ENCODE measurements at regions not wholly inside any gene's neighbourhood (a gene's known extent, or its start where the extent isn't known, plus 50 kb on each side); places are given as distances from the start of the nearest gene placed in this dataset.
A peak's percentile ranks its signal among the peaks of the same experiment; 100 is the strongest.
"Not testable (repeated sequence)": the region's sequence is repeated elsewhere in the genome, so short reads cannot be mapped to it uniquely, and the experiment has no call there.

DNA sequence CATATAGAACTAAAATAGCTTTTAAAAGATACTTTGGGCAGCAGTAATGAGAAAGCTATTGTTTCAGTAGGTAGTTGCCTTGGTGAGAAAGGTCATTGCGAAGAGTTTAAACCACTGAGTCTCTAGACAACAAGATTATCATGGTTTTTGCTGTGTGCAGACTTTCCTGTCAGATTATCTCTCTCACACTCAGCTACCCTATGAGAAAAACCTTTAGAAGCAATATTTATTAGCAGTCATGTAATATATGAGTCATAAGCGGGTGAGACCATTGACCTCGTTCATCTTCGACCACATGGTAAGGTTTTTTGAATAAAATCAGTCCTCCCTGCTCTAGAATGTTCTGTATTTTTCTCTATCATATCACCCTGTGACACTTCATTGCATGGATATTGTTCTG is 59.9 kb downstream of the GPR65 start:
- DNase-seq, result no peak

DNA sequence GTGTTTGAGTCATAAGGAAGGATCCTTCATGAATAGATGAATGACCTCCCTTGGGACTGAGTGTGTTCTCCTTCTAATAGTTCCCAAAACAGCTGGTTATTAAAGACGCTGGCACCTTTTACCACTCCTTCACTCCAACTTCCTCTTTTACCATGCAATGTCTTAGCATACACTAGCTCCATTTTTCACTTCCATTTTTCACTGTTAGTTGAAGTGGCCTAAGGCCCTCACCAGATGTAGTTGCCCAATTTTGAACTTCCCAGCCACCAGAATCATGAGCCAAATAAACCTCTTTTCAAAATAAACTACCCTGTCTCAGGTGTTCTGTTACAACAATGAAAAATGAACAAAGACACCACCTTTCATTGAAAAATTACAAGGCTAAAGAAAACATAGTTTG is 64.7 kb downstream of the GPR65 start:
- DNase-seq, result no peak

GRCh38 chr14:88075269-88075981 is 70.5 kb downstream of the GPR65 start:
- no peak for DNase-seq

GRCh38 chr14:88078525-88078924 is 73.6 kb downstream of the GPR65 start:
- no peak for DNase-seq

- DNase-seq, result no peak
These were observed 74.7 kb downstream of the GPR65 start for GRCh38 chr14:88079624-88080023.

DNA sequence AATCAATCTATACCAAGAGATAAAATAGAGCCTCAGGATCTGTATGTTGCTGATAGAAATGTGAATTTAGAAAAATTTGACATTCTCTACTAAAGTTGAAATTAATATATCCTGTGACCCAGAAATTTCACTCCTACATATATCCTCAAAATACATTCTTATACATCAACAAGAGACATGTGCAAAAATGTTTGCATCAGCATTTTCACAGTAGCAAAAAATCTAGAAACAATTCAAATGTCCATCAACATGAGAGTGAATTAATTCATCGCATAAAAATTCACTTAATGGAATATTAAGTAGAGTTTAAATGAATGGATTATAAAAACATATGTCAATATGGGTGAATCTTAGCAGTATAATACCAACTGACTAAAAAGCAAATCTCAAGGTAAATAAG is 80.8 kb downstream of the GPR65 start:
- no peak for DNase-seq

- DNase-seq, result peak in 1 of 58 donors; percentile 1
These were observed 84.5 kb downstream of the GPR65 start for GRCh38 chr14:88089445-88089844.

- no peak for DNase-seq
These were observed 87.6 kb downstream of the GPR65 start for GRCh38 chr14:88092529-88092928.

DNA sequence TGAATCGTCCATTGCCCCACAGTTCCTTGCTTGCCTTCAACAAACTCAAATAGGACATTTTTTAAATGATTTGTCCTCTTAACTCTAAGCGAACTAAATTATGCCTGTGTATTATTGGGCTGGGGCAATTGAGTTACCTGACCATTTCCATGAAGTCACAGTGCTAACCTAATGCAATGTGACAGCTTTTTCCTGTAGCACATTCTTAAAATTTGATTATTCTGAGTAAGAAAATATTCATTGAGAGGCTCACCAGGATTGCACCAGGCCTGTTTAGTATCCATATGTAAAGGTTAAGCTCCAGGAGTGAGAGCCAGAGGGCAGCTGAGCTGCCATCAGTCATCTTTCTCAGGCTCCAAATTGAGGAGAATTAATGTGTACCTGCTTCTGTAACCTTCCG is 90.9 kb downstream of the GPR65 start:
- DNase-seq, result no peak

- DNase-seq, result no peak
These were observed 93.2 kb downstream of the GPR65 start for GRCh38 chr14:88098163-88098562.

DNA sequence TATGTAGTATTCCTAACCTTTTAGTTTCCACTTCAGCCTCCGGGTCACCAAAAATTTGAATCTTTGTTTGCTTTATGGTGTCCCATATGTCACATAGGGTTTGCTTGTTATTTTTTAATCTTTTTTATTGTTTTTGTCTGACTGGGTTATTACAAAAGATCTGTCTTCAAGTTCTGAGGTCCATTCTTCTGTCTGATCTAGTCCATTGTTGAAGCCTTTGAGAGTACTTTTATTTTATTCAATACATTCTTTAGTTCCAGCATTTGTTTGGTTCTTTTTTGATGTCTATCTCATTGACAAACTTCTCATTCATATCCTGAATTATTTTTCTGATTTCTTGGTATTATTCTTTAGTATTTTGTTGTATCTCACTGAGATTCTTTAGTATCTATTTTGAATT is 99.8 kb downstream of the GPR65 start:
- no peak for DNase-seq

DNA sequence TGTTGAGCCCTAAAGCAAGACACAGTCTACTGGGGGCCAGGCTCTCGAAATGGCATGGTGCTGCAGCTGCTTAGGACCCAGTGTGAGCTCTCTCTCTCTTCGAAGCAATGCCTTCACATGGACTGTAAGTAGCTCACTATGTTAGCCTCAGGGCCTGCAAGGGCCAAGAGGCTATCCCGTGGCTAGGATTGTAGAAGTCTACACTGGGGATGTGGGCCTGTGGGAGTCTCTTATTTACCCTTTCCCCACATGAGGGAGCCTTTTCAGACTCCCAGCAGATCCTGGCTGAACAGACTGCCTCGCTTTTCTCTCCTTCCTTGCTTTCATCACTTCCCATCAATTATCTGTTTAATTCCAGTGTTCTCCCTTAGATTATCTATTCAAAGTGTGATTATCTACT is 101.4 kb downstream of the GPR65 start:
- DNase-seq, result no peak

GRCh38 chr14:88127669-88128068 is 122.7 kb downstream of the GPR65 start:
- not testable (repeated sequence) for DNase-seq

- DNase-seq, result peak in 1 of 58 donors; percentile 14
These were observed 123.9 kb downstream of the GPR65 start for GRCh38 chr14:88128816-88129215.

DNA sequence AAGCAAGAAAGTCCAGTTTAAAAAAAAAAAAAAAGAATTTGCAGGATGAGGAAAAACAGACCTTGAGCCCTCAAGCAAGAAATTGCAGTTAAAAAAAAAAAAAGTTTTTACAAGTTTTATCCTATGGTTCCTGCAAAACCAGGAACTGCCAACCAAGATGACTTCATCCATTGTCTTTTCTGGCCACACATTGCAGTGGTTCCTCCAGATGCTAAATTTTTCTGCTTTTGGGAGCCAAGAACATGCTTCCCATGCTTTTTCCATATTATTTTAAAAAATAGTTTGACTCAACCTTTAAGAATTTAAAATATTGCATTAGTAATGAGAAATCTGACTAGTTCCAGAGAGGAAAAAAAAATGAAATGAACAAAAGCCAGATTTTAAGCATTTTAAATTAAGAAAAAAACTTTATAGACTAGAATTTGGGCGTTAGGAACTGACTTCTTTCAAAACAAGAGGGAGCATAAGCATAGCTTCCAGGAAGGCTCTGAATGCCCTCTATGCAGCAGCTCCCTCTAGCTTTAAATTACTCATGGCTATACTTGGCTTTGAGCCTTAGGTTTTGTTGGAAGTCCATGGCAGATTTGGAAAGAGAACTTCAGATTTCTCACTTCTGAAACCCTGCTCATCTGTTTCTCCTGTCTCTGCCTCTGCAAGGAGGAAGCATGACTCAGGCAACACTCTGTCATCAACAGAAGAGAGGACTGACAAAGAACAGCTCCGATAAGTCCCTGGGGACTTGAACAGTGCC is 124.5 kb downstream of the GPR65 start:
- DNase-seq, result peak in 23 of 58 donors; percentile 4 to 71 (median 14)

GRCh38 chr14:88130057-88130432 is 125.1 kb downstream of the GPR65 start:
- no peak for DNase-seq

All from anterior cingulate cortex (tissue), 58 donors.